ENCODE measurements at regions not wholly inside any gene's neighbourhood (a gene's known extent, or its start where the extent isn't known, plus 50 kb on each side); places are given as distances from the start of the nearest gene placed in this dataset.

GRCh38 chr5:124352312-124352711 is 394.1 kb downstream of the ZNF608 start:
- DNase-seq (ENCODE audit: low read depth in 2 of 2), result no peak
- no peaks in the 10 kb centered on the region for H3K79me2 ChIP-seq (ENCODE audit: control insufficient read depth, insufficient read depth, low read length)
- no peaks in the 10 kb centered on the region for H3K9me3 ChIP-seq (ENCODE audit: control insufficient read depth, insufficient read depth, low read depth, low read length)
- H3K4me2 ChIP-seq (ENCODE audit: extremely low read depth, insufficient read depth, low read length), result no peak overlapping the region
- H2AFZ ChIP-seq (ENCODE audit: low read length), result no peak overlapping the region
- no peak overlapping the region for H3K27ac ChIP-seq (ENCODE audit: insufficient read depth, low read length)
- H3K36me3 ChIP-seq (ENCODE audit: control insufficient read depth, insufficient read depth, low read length), result no peaks in the 10 kb centered on the region
- H3K4me1 ChIP-seq (ENCODE audit: control insufficient read depth, extremely low read depth, insufficient read depth, low read length), result no peaks in the 10 kb centered on the region
- TF ChIP-seq CTCF (conservative IDR thresholded peaks at IDR 0.05 in 1 of 2, IDR thresholded peaks at IDR 0.05 in 1 of 2; ENCODE audit: low read depth in 1 of 2, low read length in 2 of 2) (no peak), EZH2 (IDR thresholded peaks at IDR 0.05; ENCODE audit: low read length, missing control alignments) (no peak)
- no peak overlapping the region for H3K9ac ChIP-seq (ENCODE audit: insufficient read depth, low read length)
- no peaks in the 10 kb centered on the region for H4K20me1 ChIP-seq (ENCODE audit: control insufficient read depth, extremely low read depth, insufficient read depth, low read length)
- no peak overlapping the region for H3K4me3 ChIP-seq (replicated peaks in 1 of 4; ENCODE audit: control extremely low read depth in 1 of 4, insufficient read depth in 1 of 4, low read depth in 3 of 4, low read length in 4 of 4)
- H3K27me3 ChIP-seq (ENCODE audit: control insufficient read depth, insufficient read depth, low read length), result no peaks in the 10 kb centered on the region

- H3K4me1 ChIP-seq (ENCODE audit: control insufficient read depth, extremely low read depth, insufficient read depth, low read length), result no peaks in the 10 kb centered on the region
- H2AFZ ChIP-seq (ENCODE audit: low read length), result no peak overlapping the region
- no peaks in the 10 kb centered on the region for H3K9me3 ChIP-seq (ENCODE audit: control insufficient read depth, insufficient read depth, low read depth, low read length)
- no peaks in the 10 kb centered on the region for H3K79me2 ChIP-seq (ENCODE audit: control insufficient read depth, insufficient read depth, low read length)
- no peak overlapping the region for H3K4me3 ChIP-seq (replicated peaks in 1 of 4; ENCODE audit: control extremely low read depth in 1 of 4, insufficient read depth in 1 of 4, low read depth in 3 of 4, low read length in 4 of 4)
- H3K36me3 ChIP-seq (ENCODE audit: control insufficient read depth, insufficient read depth, low read length), result no peaks in the 10 kb centered on the region
- H3K4me2 ChIP-seq (ENCODE audit: extremely low read depth, insufficient read depth, low read length), result no peak overlapping the region
- H3K27ac ChIP-seq (ENCODE audit: insufficient read depth, low read length), result no peak overlapping the region
- TF ChIP-seq CTCF (conservative IDR thresholded peaks at IDR 0.05 in 1 of 2, IDR thresholded peaks at IDR 0.05 in 1 of 2; ENCODE audit: low read depth in 1 of 2, low read length in 2 of 2), result no peak
- no peak overlapping the region for H3K9ac ChIP-seq (ENCODE audit: insufficient read depth, low read length)
- DNase-seq (ENCODE audit: low read depth in 2 of 2), result no peak
- no peaks in the 10 kb centered on the region for H4K20me1 ChIP-seq (ENCODE audit: control insufficient read depth, extremely low read depth, insufficient read depth, low read length)
- H3K27me3 ChIP-seq (ENCODE audit: control insufficient read depth, insufficient read depth, low read length), result no peaks in the 10 kb centered on the region
Observed at GRCh38 chr5:124349931-124350330, 396.5 kb downstream of the ZNF608 start.

GRCh38 chr5:124343451-124343867 is 403.0 kb downstream of the ZNF608 start:
- Histone ChIP-seq H3K4me1 (ENCODE audit: control insufficient read depth, extremely low read depth, insufficient read depth, low read length) (peaks cover 10% of the 10 kb centered on the region), H3K9me3 (ENCODE audit: control insufficient read depth, insufficient read depth, low read depth, low read length) (no peaks in the 10 kb centered on the region), H3K27ac (ENCODE audit: insufficient read depth, low read length) (peak overlapping the region; percentile 23), H3K36me3 (ENCODE audit: control insufficient read depth, insufficient read depth, low read length) (no peaks in the 10 kb centered on the region), H3K9ac (ENCODE audit: insufficient read depth, low read length) (no peak overlapping the region), H2AFZ (ENCODE audit: low read length) (no peak overlapping the region), H4K20me1 (ENCODE audit: control insufficient read depth, extremely low read depth, insufficient read depth, low read length) (no peaks in the 10 kb centered on the region), H3K4me2 (ENCODE audit: extremely low read depth, insufficient read depth, low read length) (peak overlapping the region; percentile 66), H3K27me3 (ENCODE audit: control insufficient read depth, insufficient read depth, low read length) (no peaks in the 10 kb centered on the region), H3K79me2 (ENCODE audit: control insufficient read depth, insufficient read depth, low read length) (no peaks in the 10 kb centered on the region), H3K4me3 (replicated peaks in 1 of 4; ENCODE audit: control extremely low read depth in 1 of 4, insufficient read depth in 1 of 4, low read depth in 3 of 4, low read length in 4 of 4) (peak overlapping the region in 1 of 4 experiments; percentile 1)
- TF ChIP-seq CTCF (conservative IDR thresholded peaks at IDR 0.05 in 1 of 2, IDR thresholded peaks at IDR 0.05 in 1 of 2; ENCODE audit: low read depth in 1 of 2, low read length in 2 of 2) (no peak), EZH2 (IDR thresholded peaks at IDR 0.05; ENCODE audit: low read length, missing control alignments) (no peak)
- peak; percentile 94 to 99 for DNase-seq (ENCODE audit: low read depth in 2 of 2)

Data from fibroblast of lung (primary cell).